ENCODE measurements at regions not wholly inside any gene's neighbourhood (a gene's known extent, or its start where the extent isn't known, plus 50 kb on each side); places are given as distances from the start of the nearest gene placed in this dataset.

DNA sequence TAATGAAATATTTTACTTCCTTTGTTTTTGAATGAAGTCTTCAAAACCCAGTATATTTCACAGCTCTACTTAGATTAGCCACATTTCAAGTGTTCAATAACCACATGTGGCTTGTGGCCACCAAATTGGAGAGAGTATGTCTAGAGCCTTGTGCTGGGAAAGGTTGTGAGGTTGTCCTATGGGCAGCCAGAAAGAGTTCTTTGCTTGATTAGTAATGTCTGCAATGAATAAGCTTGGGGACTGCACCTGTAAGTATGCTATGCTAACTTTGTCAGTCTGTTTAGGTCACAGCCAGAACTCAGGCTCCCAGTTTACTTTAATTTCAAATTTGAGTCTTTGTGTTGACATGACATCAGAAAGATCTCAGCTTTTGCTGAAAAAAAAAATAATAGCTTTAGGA, 294.9 kb upstream of the SOX14 start:
- Histone ChIP-seq H3K4me1 (ENCODE audit: control insufficient read depth in 1 of 2, insufficient read depth in 2 of 2, low read length in 2 of 2) (no peaks in the 10 kb centered on the region), H3K27ac (ENCODE audit: low read depth in 1 of 2, low read length in 2 of 2) (no peak overlapping the region), H2AFZ (ENCODE audit: insufficient read depth, low read depth, low read length, poor library complexity, severe bottlenecking) (no peak overlapping the region), H3K9ac (ENCODE audit: insufficient read depth, low read length, poor library complexity, severe bottlenecking) (no peak overlapping the region), H4K20me1 (ENCODE audit: insufficient read depth, low read length) (no peaks in the 10 kb centered on the region), H3K79me2 (ENCODE audit: insufficient read depth, low read length) (no peaks in the 10 kb centered on the region), H3K4me2 (replicated peaks; ENCODE audit: extremely low read depth, low read length, poor library complexity, severe bottlenecking) (no peak overlapping the region), H3K4me3 (replicated peaks in 1 of 3; ENCODE audit: low read depth in 2 of 3, low read length in 3 of 3) (no peak overlapping the region), H3K36me3 (replicated peaks in 1 of 2; ENCODE audit: control insufficient read depth in 1 of 2, insufficient read depth in 2 of 2, low read length in 2 of 2) (no peaks in the 10 kb centered on the region), H3K9me3 (replicated peaks in 1 of 2; ENCODE audit: control insufficient read depth in 1 of 2, insufficient read depth in 1 of 2, low read length in 2 of 2) (peaks cover 0 to 3% of the 10 kb centered on the region in 2 donors), H3K27me3 (ENCODE audit: control insufficient read depth in 2 of 2, insufficient read depth in 2 of 2, low read length in 2 of 2) (no peaks in the 10 kb centered on the region)
- H3K36me3 Mint-ChIP-seq: no peaks in the 10 kb centered on the region
- no peak overlapping the region for H3K4me3 Mint-ChIP-seq
- intact Hi-C loops (cut with micrococcal nuclease): no loop called here
- peaks cover 0 to 9% (median 3%) of the 10 kb centered on the region in 7 donors for H3K9me3 Mint-ChIP-seq
- no peak overlapping the region for H3K27ac Mint-ChIP-seq
- peaks cover 0 to 1% (median 0%) of the 10 kb centered on the region in 3 donors for H3K27me3 Mint-ChIP-seq (ENCODE audit: low read depth in 3 of 3)
- no peaks in the 10 kb centered on the region for H3K4me1 Mint-ChIP-seq
- no peak for DNase-seq
- TF ChIP-seq, protein P1, sequence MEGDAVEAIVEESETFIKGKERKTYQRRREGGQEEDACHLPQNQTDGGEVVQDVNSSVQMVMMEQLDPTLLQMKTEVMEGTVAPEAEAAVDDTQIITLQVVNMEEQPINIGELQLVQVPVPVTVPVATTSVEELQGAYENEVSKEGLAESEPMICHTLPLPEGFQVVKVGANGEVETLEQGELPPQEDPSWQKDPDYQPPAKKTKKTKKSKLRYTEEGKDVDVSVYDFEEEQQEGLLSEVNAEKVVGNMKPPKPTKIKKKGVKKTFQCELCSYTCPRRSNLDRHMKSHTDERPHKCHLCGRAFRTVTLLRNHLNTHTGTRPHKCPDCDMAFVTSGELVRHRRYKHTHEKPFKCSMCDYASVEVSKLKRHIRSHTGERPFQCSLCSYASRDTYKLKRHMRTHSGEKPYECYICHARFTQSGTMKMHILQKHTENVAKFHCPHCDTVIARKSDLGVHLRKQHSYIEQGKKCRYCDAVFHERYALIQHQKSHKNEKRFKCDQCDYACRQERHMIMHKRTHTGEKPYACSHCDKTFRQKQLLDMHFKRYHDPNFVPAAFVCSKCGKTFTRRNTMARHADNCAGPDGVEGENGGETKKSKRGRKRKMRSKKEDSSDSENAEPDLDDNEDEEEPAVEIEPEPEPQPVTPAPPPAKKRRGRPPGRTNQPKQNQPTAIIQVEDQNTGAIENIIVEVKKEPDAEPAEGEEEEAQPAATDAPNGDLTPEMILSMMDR (IDR thresholded peaks at IDR 0.05): no peak

DNA sequence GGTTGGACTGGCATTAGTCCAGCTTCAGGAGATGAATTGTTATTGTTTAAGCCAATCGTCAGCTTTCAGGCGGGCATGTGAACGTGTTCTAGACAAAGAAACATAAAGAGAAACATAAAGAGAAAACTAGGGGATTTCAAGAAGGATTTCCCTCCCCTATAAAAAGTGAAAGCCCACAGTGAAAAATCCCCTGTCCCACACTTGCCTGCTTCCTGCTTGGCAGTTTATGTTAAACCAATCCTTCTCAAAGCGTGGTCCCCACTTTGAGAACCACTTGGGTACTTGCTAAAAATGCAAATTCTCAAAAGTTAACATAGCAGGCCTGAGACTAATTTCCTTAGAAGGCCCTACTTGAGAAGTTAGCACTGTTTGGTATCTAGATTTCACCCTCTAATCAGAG, 293.0 kb upstream of the SOX14 start:
- H2AFZ ChIP-seq (ENCODE audit: insufficient read depth, low read depth, low read length, poor library complexity, severe bottlenecking): no peak overlapping the region
- Mint-ChIP-seq H3K9me3 (peaks cover 0 to 9% (median 2%) of the 10 kb centered on the region in 7 donors), H3K4me1 (no peaks in the 10 kb centered on the region), H3K27ac (no peak overlapping the region), H3K36me3 (no peaks in the 10 kb centered on the region), H3K4me3 (no peak overlapping the region), H3K27me3 (ENCODE audit: low read depth in 3 of 3) (no peaks in the 10 kb centered on the region)
- 90% methylated on average over 1 of the region's 4 CpGs for WGBS (ENCODE audit: insufficient coverage)
- H3K27ac ChIP-seq (ENCODE audit: low read depth in 1 of 2, low read length in 2 of 2): no peak overlapping the region
- H4K20me1 ChIP-seq (ENCODE audit: insufficient read depth, low read length): no peaks in the 10 kb centered on the region
- H3K27me3 ChIP-seq (ENCODE audit: control insufficient read depth in 2 of 2, insufficient read depth in 2 of 2, low read length in 2 of 2): no peaks in the 10 kb centered on the region
- H3K9me3 ChIP-seq (replicated peaks in 1 of 2; ENCODE audit: control insufficient read depth in 1 of 2, insufficient read depth in 1 of 2, low read length in 2 of 2): peaks cover 0 to 3% of the 10 kb centered on the region in 2 donors
- H3K4me2 ChIP-seq (replicated peaks; ENCODE audit: extremely low read depth, low read length, poor library complexity, severe bottlenecking): no peak overlapping the region
- no peak overlapping the region for H3K9ac ChIP-seq (ENCODE audit: insufficient read depth, low read length, poor library complexity, severe bottlenecking)
- intact Hi-C loops (cut with micrococcal nuclease): no loop called here
- H3K79me2 ChIP-seq (ENCODE audit: insufficient read depth, low read length): no peaks in the 10 kb centered on the region
- H3K36me3 ChIP-seq (replicated peaks in 1 of 2; ENCODE audit: control insufficient read depth in 1 of 2, insufficient read depth in 2 of 2, low read length in 2 of 2): no peaks in the 10 kb centered on the region
- H3K4me3 ChIP-seq (replicated peaks in 1 of 3; ENCODE audit: low read depth in 2 of 3, low read length in 3 of 3): no peak overlapping the region
- TF ChIP-seq, protein P1 (IDR thresholded peaks at IDR 0.05): no peak
- no peaks in the 10 kb centered on the region for H3K4me1 ChIP-seq (ENCODE audit: control insufficient read depth in 1 of 2, insufficient read depth in 2 of 2, low read length in 2 of 2)
- DNase-seq: no peak

Measured in CD14-positive monocyte (primary cell).